T-cell (primary cell): ENCODE measurements at regions not wholly inside any gene's neighbourhood (a gene's known extent, or its start where the extent isn't known, plus 50 kb on each side); places are given as distances from the start of the nearest gene placed in this dataset.
"Not testable (repeated sequence)": the region's sequence is repeated elsewhere in the genome, so short reads cannot be mapped to it uniquely, and the experiment has no call there.

Experiments used
- ATAC-seq, 4 experiments: fragments of 200-7000 bp in 3 of 4; fragments of 150-1000 bp in 1 of 4; cut with Tn5 transposase; replicated peaks in 1 of 4; 1 replicate in 3 of 4; 2 replicates in 1 of 4; pipeline ENCODE4 v1.10.0; 2021; ENCODE audit warnings: moderate library complexity in 3 of 4, mild to moderate bottlenecking in 2 of 4, moderate number of reproducible peaks in 1 of 4
- CTCF ChIA-PET, 2 donors: fragments of 300-600 bp; sonication (Branson Sonifier 250); formaldehyde crosslinking; loops; one replicate each; lab custom pipeline; 2022; ENCODE audit warnings: antibody characterized with exemption in 2 of 2; lab: Charles Lee
- POLR2A ChIA-PET, 2 donors: fragments of 300-600 bp; sonication (Branson Sonifier 250); formaldehyde crosslinking; loops; one replicate each; lab custom pipeline; 2022; ENCODE audit warnings: antibody characterized with exemption in 2 of 2; lab: Charles Lee
- DNase-seq, 35 experiments: peaks; one replicate each; pipeline versions ENCODE4 v3.0.0 to v3.0.0-alpha.2; 2013 to 2023
- H3K27ac ChIP-seq: one replicate; pipeline ENCODE4 v1.5.1; 2013; ENCODE audit warnings: low read length
- H3K27me3 ChIP-seq, 2 experiments: replicated peaks in 1 of 2; 1 replicate in 1 of 2; 2 replicates in 1 of 2; pipeline versions ENCODE4 v1.6.1 to v1.7.0; 2013; ENCODE audit warnings: low read length in 1 of 2, mixed read lengths in 1 of 2; ENCODE audit not compliant: control insufficient read depth in 2 of 2, insufficient read depth in 2 of 2; ENCODE audit errors: extremely low read depth in 1 of 2
- H3K36me3 ChIP-seq, 2 donors: 1 replicate in 1 of 2; 2 replicates in 1 of 2; pipeline versions ENCODE4 v1.6.1 to v1.7.0; 2013; ENCODE audit warnings: low read length in 1 of 2; ENCODE audit not compliant: control insufficient read depth in 2 of 2, insufficient read depth in 1 of 2; ENCODE audit errors: extremely low read depth in 1 of 2
- H3K4me1 ChIP-seq, 2 experiments: 1 replicate in 1 of 2; 2 replicates in 1 of 2; pipeline versions ENCODE4 v1.6.1 to v1.7.0; 2013; ENCODE audit warnings: low read length in 2 of 2, mixed read lengths in 1 of 2; ENCODE audit not compliant: insufficient read depth in 2 of 2, control insufficient read depth in 1 of 2; ENCODE audit errors: extremely low read depth in 1 of 2
- H3K4me3 ChIP-seq, 2 donors: 1 replicate in 1 of 2; 2 replicates in 1 of 2; pipeline versions ENCODE4 v1.5.1 to v1.7.0; 2013; ENCODE audit warnings: mild to moderate bottlenecking in 2 of 2, low read length in 1 of 2, moderate library complexity in 1 of 2; ENCODE audit not compliant: control insufficient read depth in 1 of 2; ENCODE audit errors: extremely low read depth in 1 of 2
- H3K9me3 ChIP-seq: 2 replicates; pipeline ENCODE4 v1.7.0; 2013
- H3K27ac Mint-ChIP-seq, 2 donors: one replicate each; pipeline ENCODE4 v1.8.0; 2020 to 2021; ENCODE audit warnings: mild to moderate bottlenecking in 2 of 2, mixed read lengths in 2 of 2
- H3K27me3 Mint-ChIP-seq, 2 donors: one replicate each; pipeline ENCODE4 v1.8.0; 2021 to 2022; ENCODE audit warnings: mixed read lengths in 2 of 2
- H3K36me3 Mint-ChIP-seq: one replicate; pipeline ENCODE4 v1.8.0; 2021; ENCODE audit warnings: mixed read lengths
- H3K4me1 Mint-ChIP-seq, 3 donors: one replicate each; pipeline ENCODE4 v1.8.0; 2020 to 2022; ENCODE audit warnings: mixed read lengths in 3 of 3, mild to moderate bottlenecking in 1 of 3
- H3K4me3 Mint-ChIP-seq, 3 donors: one replicate each; pipeline ENCODE4 v1.8.0; 2020 to 2022; ENCODE audit warnings: mild to moderate bottlenecking in 3 of 3, mixed read lengths in 3 of 3, moderate library complexity in 3 of 3
- H3K9me3 Mint-ChIP-seq, 3 donors: one replicate each; pipeline ENCODE4 v1.8.0; 2020 to 2022; ENCODE audit warnings: mixed read lengths in 3 of 3
- WGBS: methylation state at CpG from one replicate; pipeline ENCODE4 v1.1.5; 2013; ENCODE audit warnings: missing lambda C conversion rate; ENCODE audit not compliant: insufficient coverage; 5-methylcytosine and 5-hydroxymethylcytosine counted together

DNA sequence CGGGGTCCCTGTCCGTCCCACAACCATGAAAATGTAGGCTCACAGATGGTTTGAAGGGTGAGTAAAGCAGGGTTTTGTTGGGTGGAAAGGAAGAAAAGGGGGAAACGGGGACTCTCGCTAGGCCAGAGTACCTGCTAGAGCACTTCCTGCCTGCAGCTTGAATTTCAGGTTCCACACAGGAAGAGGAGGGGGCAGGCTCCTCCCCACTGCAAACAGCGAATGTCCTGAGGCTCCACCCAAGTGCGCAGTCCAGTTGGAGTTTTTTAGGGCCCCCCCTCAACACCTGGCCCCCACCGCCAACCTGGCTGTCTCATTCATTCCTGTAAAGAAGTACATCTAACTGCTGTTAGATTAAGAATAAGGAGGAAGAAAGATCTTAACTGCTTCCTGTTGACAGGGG lies 414.7 kb downstream of the SH2D4B start:
- Histone ChIP-seq H3K4me3 (no peak overlapping the region), H3K36me3 (no peaks in the 10 kb centered on the region), H3K27me3 (no peaks in the 10 kb centered on the region), H3K27ac (no peak overlapping the region), H3K4me1 (no peaks in the 10 kb centered on the region), H3K9me3 (no peaks in the 10 kb centered on the region)
- ChIA-PET CTCF (no interaction called here), POLR2A (no interaction called here)
- DNase-seq (no peak), ATAC-seq (no peak)
- peaks cover 0 to 3% of the 10 kb centered on the region in 2 donors for H3K27me3 Mint-ChIP-seq
- no peak overlapping the region for H3K4me3 Mint-ChIP-seq
- no peaks in the 10 kb centered on the region for H3K9me3 Mint-ChIP-seq
- no peaks in the 10 kb centered on the region for H3K4me1 Mint-ChIP-seq
- WGBS = 78% methylated on average over 4 of the region's 7 CpGs
- H3K27ac Mint-ChIP-seq = no peak overlapping the region
- no peaks in the 10 kb centered on the region for H3K36me3 Mint-ChIP-seq

- Histone ChIP-seq H3K4me1 (no peaks in the 10 kb centered on the region), H3K9me3 (no peaks in the 10 kb centered on the region), H3K4me3 (no peak overlapping the region), H3K36me3 (no peaks in the 10 kb centered on the region), H3K27me3 (no peaks in the 10 kb centered on the region), H3K27ac (no peak overlapping the region)
- ATAC-seq = no peak
- no peak for DNase-seq
- no peaks in the 10 kb centered on the region for H3K4me1 Mint-ChIP-seq
- 80% methylated on average over 1 of the region's 4 CpGs for WGBS
- no peak overlapping the region for H3K4me3 Mint-ChIP-seq
- ChIA-PET POLR2A (no interaction called here), CTCF (no interaction called here)
- H3K27ac Mint-ChIP-seq = no peak overlapping the region
- peaks cover 0 to 12% of the 10 kb centered on the region in 2 donors for H3K27me3 Mint-ChIP-seq
- no peaks in the 10 kb centered on the region for H3K36me3 Mint-ChIP-seq
- H3K9me3 Mint-ChIP-seq = no peaks in the 10 kb centered on the region
Observed at GRCh38 chr10:80957161-80957560, 419.5 kb downstream of the SH2D4B start.

DNA sequence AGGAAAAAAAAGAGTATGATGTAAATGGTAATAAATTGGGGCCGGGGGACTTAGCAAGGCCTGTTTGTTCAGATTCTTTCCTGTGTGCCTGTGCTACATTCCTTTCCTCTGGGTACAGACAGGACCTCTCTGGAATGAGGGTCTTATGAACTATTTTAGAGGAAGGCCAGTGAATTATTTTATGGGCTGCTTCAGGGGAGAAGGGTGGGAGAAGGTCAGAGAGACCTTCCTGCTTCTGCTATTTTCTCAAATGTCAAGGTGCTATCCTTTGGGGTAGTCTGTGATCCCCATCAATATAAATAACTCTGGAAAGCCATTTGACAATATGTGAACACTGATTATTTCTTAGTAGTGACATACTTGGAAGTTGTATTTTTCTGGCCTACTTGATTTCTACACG lies 426.5 kb downstream of the SH2D4B start:
- no peak overlapping the region for H3K4me3 Mint-ChIP-seq
- Histone ChIP-seq H3K9me3 (no peaks in the 10 kb centered on the region), H3K4me3 (no peak overlapping the region), H3K4me1 (no peaks in the 10 kb centered on the region), H3K27me3 (no peaks in the 10 kb centered on the region), H3K27ac (no peak overlapping the region), H3K36me3 (no peaks in the 10 kb centered on the region)
- peaks cover 5 to 12% of the 10 kb centered on the region in 2 donors for H3K27me3 Mint-ChIP-seq
- DNase-seq (no peak), ATAC-seq (no peak)
- no peaks in the 10 kb centered on the region for H3K4me1 Mint-ChIP-seq
- H3K9me3 Mint-ChIP-seq = no peaks in the 10 kb centered on the region
- WGBS = 100% methylated on average over 1 of the region's 2 CpGs
- ChIA-PET POLR2A (no interaction called here), CTCF (no interaction called here)
- no peaks in the 10 kb centered on the region for H3K36me3 Mint-ChIP-seq
- no peak overlapping the region for H3K27ac Mint-ChIP-seq

GRCh38 chr10:80964955-80965614 lies 427.4 kb downstream of the SH2D4B start:
- H3K27ac ChIP-seq = no peak overlapping the region
- H3K4me3 ChIP-seq = no peak overlapping the region
- DNase-seq (no peak), ATAC-seq (no peak)
- no peaks in the 10 kb centered on the region for H3K36me3 ChIP-seq
- Mint-ChIP-seq H3K27me3 (peaks cover 5 to 7% of the 10 kb centered on the region in 2 donors), H3K4me1 (no peaks in the 10 kb centered on the region), H3K4me3 (no peak overlapping the region), H3K36me3 (no peaks in the 10 kb centered on the region), H3K27ac (no peak overlapping the region), H3K9me3 (no peaks in the 10 kb centered on the region)
- H3K27me3 ChIP-seq = no peaks in the 10 kb centered on the region
- no CpG with 5 or more reads among the region's 3 CpGs for WGBS
- POLR2A ChIA-PET = no interaction called here
- CTCF ChIA-PET = interaction anchor here in 1 of 2 donors (0.6 kb wide), 1 partner anchor 354 kb away, joined by 3 read pairs; no protein-coding TSS in a partner anchor
- no peaks in the 10 kb centered on the region for H3K9me3 ChIP-seq
- no peaks in the 10 kb centered on the region for H3K4me1 ChIP-seq

GRCh38 chr10:80966326-80966986 lies 428.8 kb downstream of the SH2D4B start:
- no peak overlapping the region for H3K4me3 ChIP-seq
- H3K9me3 ChIP-seq = no peaks in the 10 kb centered on the region
- no peaks in the 10 kb centered on the region for H3K36me3 ChIP-seq
- Mint-ChIP-seq H3K4me1 (no peaks in the 10 kb centered on the region), H3K27ac (no peak overlapping the region), H3K4me3 (no peak overlapping the region), H3K36me3 (no peaks in the 10 kb centered on the region), H3K27me3 (peaks cover under 1 to 5% of the 10 kb centered on the region in 2 donors), H3K9me3 (no peaks in the 10 kb centered on the region)
- H3K4me1 ChIP-seq = no peaks in the 10 kb centered on the region
- ChIA-PET CTCF (no interaction called here), POLR2A (no interaction called here)
- H3K27ac ChIP-seq = no peak overlapping the region
- WGBS = 9% methylated on average over 1 of the region's 3 CpGs
- DNase-seq = no peak
- ATAC-seq = no peak
- no peaks in the 10 kb centered on the region for H3K27me3 ChIP-seq

DNA sequence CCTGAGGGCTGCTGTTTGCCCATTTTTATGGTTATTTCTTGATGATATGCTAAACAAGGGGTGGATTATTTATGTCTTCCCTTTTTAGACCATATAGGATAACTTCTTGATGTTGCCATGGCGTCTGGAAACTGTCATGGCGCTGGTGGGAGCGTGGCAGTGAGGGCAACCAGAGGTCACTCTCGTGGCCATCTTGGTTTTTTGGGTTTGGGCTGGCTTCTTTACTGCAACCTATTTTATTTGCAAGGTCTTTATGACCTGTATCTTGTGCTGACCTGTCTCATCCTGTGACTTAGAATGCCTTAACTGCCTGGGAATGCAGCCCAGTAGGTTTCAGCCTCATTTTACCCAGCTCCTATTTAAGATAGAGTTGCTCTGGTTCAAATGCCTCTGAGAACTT lies 429.7 kb downstream of the SH2D4B start:
- H3K9me3 Mint-ChIP-seq, H3K4me3 Mint-ChIP-seq, H3K27ac ChIP-seq, H3K27me3 ChIP-seq, DNase-seq, CTCF ChIA-PET, H3K4me3 ChIP-seq, H3K27ac Mint-ChIP-seq, H3K4me1 Mint-ChIP-seq, POLR2A ChIA-PET, H3K36me3 ChIP-seq, H3K27me3 Mint-ChIP-seq, H3K4me1 ChIP-seq, H3K9me3 ChIP-seq, H3K36me3 Mint-ChIP-seq, ATAC-seq: not testable (repeated sequence)
- WGBS = no CpG with 5 or more reads among the region's 4 CpGs
